Ovary (tissue), 3 donors: ENCODE measurements at regions not wholly inside any gene's neighbourhood (a gene's known extent, or its start where the extent isn't known, plus 50 kb on each side); places are given as distances from the start of the nearest gene placed in this dataset.

ENCODE experiments used
- EP300 ChIP-seq: sonication (generic); formaldehyde crosslinking; IDR thresholded peaks from one replicate; pipeline ENCODE4 v1.6.1; 2017; ENCODE audit warnings: antibody characterized with exemption
- TF ChIP-seq, protein P1 (sequence below), 3 donors: fragments of 450-650 bp in 2 of 3; fragments of 200-600 bp in 1 of 3; IDR thresholded peaks; one replicate each; pipeline versions ENCODE4 v1.5.1 to v1.8.0; 2016 to 2022; ENCODE audit warnings: antibody characterized with exemption in 3 of 3, mild to moderate bottlenecking in 1 of 3
- donor health status: DM: no; HTN: no; CAD: no.

DNA sequence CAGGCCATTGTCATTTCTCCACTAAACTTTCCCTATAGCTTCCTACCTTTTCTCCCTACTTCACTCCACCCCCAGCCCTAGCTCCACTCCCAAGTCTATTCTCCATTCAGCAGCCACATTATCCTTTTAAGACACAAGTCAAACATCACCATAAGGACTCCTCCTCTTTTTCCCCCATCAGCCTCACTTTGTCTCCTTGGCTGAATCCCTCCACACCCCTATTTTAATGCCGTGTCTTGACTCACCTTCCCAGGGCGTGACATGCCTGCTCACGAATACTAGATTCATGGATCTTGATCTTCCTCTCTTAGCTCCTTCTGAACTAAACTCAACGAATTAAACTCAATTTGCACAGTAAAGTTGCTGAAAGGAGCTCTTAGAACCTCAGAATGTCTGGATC, 281.9 kb downstream of the PTTG2 start:
- TF ChIP-seq, protein P1, sequence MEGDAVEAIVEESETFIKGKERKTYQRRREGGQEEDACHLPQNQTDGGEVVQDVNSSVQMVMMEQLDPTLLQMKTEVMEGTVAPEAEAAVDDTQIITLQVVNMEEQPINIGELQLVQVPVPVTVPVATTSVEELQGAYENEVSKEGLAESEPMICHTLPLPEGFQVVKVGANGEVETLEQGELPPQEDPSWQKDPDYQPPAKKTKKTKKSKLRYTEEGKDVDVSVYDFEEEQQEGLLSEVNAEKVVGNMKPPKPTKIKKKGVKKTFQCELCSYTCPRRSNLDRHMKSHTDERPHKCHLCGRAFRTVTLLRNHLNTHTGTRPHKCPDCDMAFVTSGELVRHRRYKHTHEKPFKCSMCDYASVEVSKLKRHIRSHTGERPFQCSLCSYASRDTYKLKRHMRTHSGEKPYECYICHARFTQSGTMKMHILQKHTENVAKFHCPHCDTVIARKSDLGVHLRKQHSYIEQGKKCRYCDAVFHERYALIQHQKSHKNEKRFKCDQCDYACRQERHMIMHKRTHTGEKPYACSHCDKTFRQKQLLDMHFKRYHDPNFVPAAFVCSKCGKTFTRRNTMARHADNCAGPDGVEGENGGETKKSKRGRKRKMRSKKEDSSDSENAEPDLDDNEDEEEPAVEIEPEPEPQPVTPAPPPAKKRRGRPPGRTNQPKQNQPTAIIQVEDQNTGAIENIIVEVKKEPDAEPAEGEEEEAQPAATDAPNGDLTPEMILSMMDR (IDR thresholded peaks at IDR 0.05): no peak
- TF ChIP-seq EP300: no peak
